ENCODE measurements at regions not wholly inside any gene's neighbourhood (a gene's known extent, or its start where the extent isn't known, plus 50 kb on each side); places are given as distances from the start of the nearest gene placed in this dataset.

- 87% methylated on average over 7 of the region's 8 CpGs for WGBS (ENCODE audit: insufficient coverage)
- no peak overlapping the region for H3K27ac Mint-ChIP-seq
Observed at GRCh38 chr6:53999088-53999755, 112.0 kb upstream of the MLIP start.

GRCh38 chr6:54002116-54002515 lies 109.1 kb upstream of the MLIP start:
- intact Hi-C loops (cut with micrococcal nuclease), result no loop called here
- no peak for DNase-seq
- Mint-ChIP-seq H3K9me3 (no peaks in the 10 kb centered on the region), H3K27ac (no peak overlapping the region), H3K4me3 (no peak overlapping the region), H3K4me1 (no peaks in the 10 kb centered on the region), H3K36me3 (no peaks in the 10 kb centered on the region), H3K27me3 (ENCODE audit: low read depth in 2 of 2) (no peaks in the 10 kb centered on the region)
- ATAC-seq, result no peak
- no peak overlapping the region for H3K4me3 ChIP-seq (ENCODE audit: low read length)
- no peaks in the 10 kb centered on the region for H3K36me3 ChIP-seq (ENCODE audit: control insufficient read depth, insufficient read depth, low read length)
- no peak for TF ChIP-seq CTCF (IDR thresholded peaks at IDR 0.05)
- no peaks in the 10 kb centered on the region for H3K27me3 ChIP-seq (ENCODE audit: control insufficient read depth, insufficient read depth, low read length)
- H3K27ac ChIP-seq (ENCODE audit: low read length), result no peak overlapping the region
- no peaks in the 10 kb centered on the region for H3K9me3 ChIP-seq (ENCODE audit: control insufficient read depth, insufficient read depth, low read length)
- no peaks in the 10 kb centered on the region for H3K4me1 ChIP-seq (ENCODE audit: control insufficient read depth, insufficient read depth, low read length)
- 100% methylated on average over 1 of the region's 1 CpG for WGBS (ENCODE audit: insufficient coverage)

More at GRCh38 chr6:53999088-53999755, 112.0 kb upstream of the MLIP start:
- Mint-ChIP-seq H3K4me3 (no peak overlapping the region), H3K27me3 (ENCODE audit: low read depth in 2 of 2) (peaks cover 0 to 2% of the 10 kb centered on the region in 2 donors), H3K4me1 (no peaks in the 10 kb centered on the region), H3K36me3 (no peaks in the 10 kb centered on the region), H3K9me3 (no peaks in the 10 kb centered on the region)
- Histone ChIP-seq H3K4me1 (ENCODE audit: control insufficient read depth, insufficient read depth, low read length) (no peaks in the 10 kb centered on the region), H3K27ac (ENCODE audit: low read length) (no peak overlapping the region), H3K27me3 (ENCODE audit: control insufficient read depth, insufficient read depth, low read length) (no peaks in the 10 kb centered on the region), H3K4me3 (ENCODE audit: low read length) (no peak overlapping the region), H3K36me3 (ENCODE audit: control insufficient read depth, insufficient read depth, low read length) (no peaks in the 10 kb centered on the region), H3K9me3 (ENCODE audit: control insufficient read depth, insufficient read depth, low read length) (no peaks in the 10 kb centered on the region)
- no peak for ATAC-seq
- DNase-seq, result no peak
- TF ChIP-seq CTCF (IDR thresholded peaks at IDR 0.05), result no peak
- intact Hi-C loops (cut with micrococcal nuclease), result no loop called here

GRCh38 chr6:54003316-54003715 lies 107.9 kb upstream of the MLIP start:
- Histone ChIP-seq H3K4me3 (ENCODE audit: low read length) (no peak overlapping the region), H3K27ac (ENCODE audit: low read length) (no peak overlapping the region), H3K4me1 (ENCODE audit: control insufficient read depth, insufficient read depth, low read length) (no peaks in the 10 kb centered on the region), H3K9me3 (ENCODE audit: control insufficient read depth, insufficient read depth, low read length) (no peaks in the 10 kb centered on the region), H3K36me3 (ENCODE audit: control insufficient read depth, insufficient read depth, low read length) (no peaks in the 10 kb centered on the region), H3K27me3 (ENCODE audit: control insufficient read depth, insufficient read depth, low read length) (no peaks in the 10 kb centered on the region)
- TF ChIP-seq CTCF (IDR thresholded peaks at IDR 0.05), result no peak
- WGBS (ENCODE audit: insufficient coverage), result 69% methylated on average over 1 of the region's 1 CpG
- no peak overlapping the region for H3K27ac Mint-ChIP-seq
- no peaks in the 10 kb centered on the region for H3K9me3 Mint-ChIP-seq
- no peaks in the 10 kb centered on the region for H3K36me3 Mint-ChIP-seq
- ATAC-seq, result no peak
- no peaks in the 10 kb centered on the region for H3K4me1 Mint-ChIP-seq
- no peak overlapping the region for H3K4me3 Mint-ChIP-seq
- intact Hi-C loops (cut with micrococcal nuclease), result no loop called here
- no peak for DNase-seq
- H3K27me3 Mint-ChIP-seq (ENCODE audit: low read depth in 2 of 2), result no peaks in the 10 kb centered on the region

- DNase-seq, result no peak
- Mint-ChIP-seq H3K27me3 (ENCODE audit: low read depth in 2 of 2) (no peaks in the 10 kb centered on the region), H3K9me3 (no peaks in the 10 kb centered on the region), H3K4me1 (no peaks in the 10 kb centered on the region), H3K27ac (no peak overlapping the region), H3K4me3 (no peak overlapping the region), H3K36me3 (no peaks in the 10 kb centered on the region)
- Histone ChIP-seq H3K4me1 (ENCODE audit: control insufficient read depth, insufficient read depth, low read length) (no peaks in the 10 kb centered on the region), H3K27ac (ENCODE audit: low read length) (no peak overlapping the region), H3K4me3 (ENCODE audit: low read length) (no peak overlapping the region), H3K36me3 (ENCODE audit: control insufficient read depth, insufficient read depth, low read length) (no peaks in the 10 kb centered on the region), H3K9me3 (ENCODE audit: control insufficient read depth, insufficient read depth, low read length) (no peaks in the 10 kb centered on the region), H3K27me3 (ENCODE audit: control insufficient read depth, insufficient read depth, low read length) (no peaks in the 10 kb centered on the region)
- WGBS (ENCODE audit: insufficient coverage), result no CpG with 5 or more reads among the region's 1 CpG
- intact Hi-C loops (cut with micrococcal nuclease), result no loop called here
- no peak for TF ChIP-seq CTCF (IDR thresholded peaks at IDR 0.05)
- no peak for ATAC-seq
Observed at GRCh38 chr6:54008589-54008988, 102.7 kb upstream of the MLIP start.

All from natural killer cell (primary cell).